ENCODE measurements at regions not wholly inside any gene's neighbourhood (a gene's known extent, or its start where the extent isn't known, plus 50 kb on each side); places are given as distances from the start of the nearest gene placed in this dataset.

DNA sequence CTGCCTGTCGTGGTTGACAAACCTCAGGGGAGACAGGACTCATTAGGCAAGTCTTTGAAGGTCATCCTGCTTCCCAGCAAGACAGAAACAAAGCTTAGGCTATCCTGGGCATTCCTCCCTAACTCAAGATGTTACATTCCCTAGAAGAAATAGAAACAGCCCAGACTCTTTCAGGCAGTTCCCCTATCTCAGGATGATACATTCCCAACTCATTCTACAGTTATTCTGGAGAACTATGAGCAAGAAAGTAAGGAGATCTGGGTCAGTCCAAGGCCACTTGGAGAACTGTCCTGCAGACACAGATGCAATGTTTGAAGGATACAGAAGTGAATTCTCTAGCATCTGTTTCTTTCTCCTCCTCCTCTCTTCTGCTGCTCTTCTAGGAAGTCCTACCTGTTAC is 220.1 kb upstream of the NCKAP5 start:
- Mint-ChIP-seq H3K27ac (no peak overlapping the region), H3K9me3 (peaks cover 3% of the 10 kb centered on the region), H3K36me3 (no peaks in the 10 kb centered on the region), H3K4me3 (no peak overlapping the region), H3K4me1 (no peaks in the 10 kb centered on the region), H3K27me3 (peaks cover 19% of the 10 kb centered on the region)
- peak; percentile 39 for ATAC-seq

DNA sequence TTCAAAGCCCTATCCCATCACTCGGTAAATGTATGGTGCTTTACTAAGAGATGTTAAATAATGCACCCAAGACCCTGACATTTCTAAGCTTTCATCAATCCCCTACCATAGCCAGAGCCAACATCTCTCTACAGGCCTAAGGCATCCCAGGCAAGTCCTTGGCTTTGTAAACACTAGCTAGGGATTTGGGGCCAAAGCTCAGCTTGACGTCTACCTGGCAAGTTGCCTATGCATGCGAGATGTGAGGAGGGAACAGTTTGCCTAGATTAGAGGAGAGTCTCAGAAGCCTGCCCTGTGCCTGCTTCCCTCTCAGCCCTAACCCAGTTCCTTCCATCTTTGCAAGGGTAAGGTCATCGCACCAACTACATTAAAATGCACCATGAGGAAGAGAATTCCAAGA is 221.5 kb upstream of the NCKAP5 start:
- no peaks in the 10 kb centered on the region for H3K36me3 Mint-ChIP-seq
- H3K27ac Mint-ChIP-seq: no peak overlapping the region
- H3K9me3 Mint-ChIP-seq: peaks cover 12% of the 10 kb centered on the region
- no peak for ATAC-seq
- no peak overlapping the region for H3K4me3 Mint-ChIP-seq
- peaks cover 19% of the 10 kb centered on the region for H3K27me3 Mint-ChIP-seq
- no peaks in the 10 kb centered on the region for H3K4me1 Mint-ChIP-seq

- ATAC-seq: no peak
- H3K27me3 Mint-ChIP-seq: peaks cover 19% of the 10 kb centered on the region
- no peaks in the 10 kb centered on the region for H3K4me1 Mint-ChIP-seq
- no peak overlapping the region for H3K27ac Mint-ChIP-seq
- peaks cover 15% of the 10 kb centered on the region for H3K9me3 Mint-ChIP-seq
- no peaks in the 10 kb centered on the region for H3K36me3 Mint-ChIP-seq
- no peak overlapping the region for H3K4me3 Mint-ChIP-seq
These were observed 222.4 kb upstream of the NCKAP5 start for GRCh38 chr2:133790711-133791110.

- Mint-ChIP-seq H3K27ac (no peak overlapping the region), H3K36me3 (no peaks in the 10 kb centered on the region), H3K4me1 (no peaks in the 10 kb centered on the region), H3K4me3 (no peak overlapping the region), H3K9me3 (peaks cover 17% of the 10 kb centered on the region), H3K27me3 (peaks cover 19% of the 10 kb centered on the region)
- ATAC-seq: no peak
These were observed 222.9 kb upstream of the NCKAP5 start for GRCh38 chr2:133791191-133791590.

GRCh38 chr2:133792223-133792622 is 224.0 kb upstream of the NCKAP5 start:
- no peak overlapping the region for H3K27ac Mint-ChIP-seq
- H3K4me1 Mint-ChIP-seq: no peaks in the 10 kb centered on the region
- peaks cover 20% of the 10 kb centered on the region for H3K9me3 Mint-ChIP-seq
- peaks cover 19% of the 10 kb centered on the region for H3K27me3 Mint-ChIP-seq
- no peaks in the 10 kb centered on the region for H3K36me3 Mint-ChIP-seq
- no peak overlapping the region for H3K4me3 Mint-ChIP-seq
- no peak for ATAC-seq

DNA sequence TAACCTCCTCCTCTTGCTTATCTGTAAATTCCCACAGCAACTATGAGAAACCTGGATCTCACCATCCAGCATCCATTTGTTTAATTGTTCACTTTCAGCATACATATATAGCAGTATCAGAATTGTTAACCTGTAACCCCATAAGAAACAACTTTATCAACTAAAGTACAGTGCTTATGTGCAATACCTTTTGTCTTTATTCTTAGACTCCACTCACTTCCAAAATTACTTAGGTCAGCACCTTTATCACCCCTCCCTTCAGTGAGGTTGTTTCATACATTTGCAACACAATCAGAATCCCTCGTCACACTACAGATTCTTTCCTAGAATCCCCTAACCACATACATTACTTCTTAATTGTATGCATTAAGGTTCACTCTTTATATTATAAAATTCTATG is 225.9 kb upstream of the NCKAP5 start:
- peaks cover 20% of the 10 kb centered on the region for H3K9me3 Mint-ChIP-seq
- H3K4me1 Mint-ChIP-seq: no peaks in the 10 kb centered on the region
- H3K4me3 Mint-ChIP-seq: no peak overlapping the region

GRCh38 chr2:133801946-133802345 is 233.7 kb upstream of the NCKAP5 start:
- Mint-ChIP-seq H3K27ac (no peak overlapping the region), H3K36me3 (no peaks in the 10 kb centered on the region), H3K9me3 (no peaks in the 10 kb centered on the region)

More for the DNA sequence above, 225.9 kb upstream of the NCKAP5 start:
- Mint-ChIP-seq H3K27me3 (peaks cover 19% of the 10 kb centered on the region), H3K27ac (no peak overlapping the region), H3K36me3 (no peaks in the 10 kb centered on the region)
- ATAC-seq: no peak

DNA sequence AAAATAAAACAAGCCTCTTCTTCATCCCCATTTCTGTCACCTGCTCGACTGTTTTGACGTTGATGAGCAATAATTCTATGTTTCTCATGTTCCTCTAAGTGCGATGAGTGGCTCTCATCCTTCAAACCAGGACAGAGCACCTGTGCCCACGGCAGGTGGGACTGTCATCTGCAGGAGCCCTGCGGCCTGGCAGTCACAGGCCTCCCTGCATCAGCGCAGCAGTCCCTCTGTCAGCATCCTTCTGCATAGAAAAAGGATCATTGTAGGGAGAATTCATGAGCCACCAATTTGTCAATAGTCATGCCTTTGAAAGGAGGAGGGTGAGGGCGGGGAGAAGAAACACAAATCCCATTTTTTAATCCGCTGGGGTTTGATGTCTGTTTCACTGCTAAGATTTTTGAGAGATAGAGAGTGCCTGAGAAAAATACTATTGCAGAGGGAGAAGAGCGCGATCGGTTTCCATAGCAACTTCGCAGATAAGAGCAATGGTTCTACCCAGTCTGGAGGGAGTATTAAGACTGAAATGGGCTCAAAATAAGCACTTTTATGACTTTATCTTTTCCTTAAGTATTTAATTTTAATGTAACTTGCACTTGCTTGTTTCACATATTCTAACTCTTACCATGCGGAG is 234.3 kb upstream of the NCKAP5 start:
- Mint-ChIP-seq H3K27me3 (peaks cover 19% of the 10 kb centered on the region), H3K4me3 (no peak overlapping the region), H3K36me3 (no peaks in the 10 kb centered on the region), H3K9me3 (no peaks in the 10 kb centered on the region), H3K4me1 (no peaks in the 10 kb centered on the region), H3K27ac (no peak overlapping the region)
- no peak for ATAC-seq

More at GRCh38 chr2:133801946-133802345, 233.7 kb upstream of the NCKAP5 start:
- Mint-ChIP-seq H3K27me3 (peaks cover 19% of the 10 kb centered on the region), H3K4me3 (no peak overlapping the region), H3K4me1 (no peaks in the 10 kb centered on the region)
- no peak for ATAC-seq

DNA sequence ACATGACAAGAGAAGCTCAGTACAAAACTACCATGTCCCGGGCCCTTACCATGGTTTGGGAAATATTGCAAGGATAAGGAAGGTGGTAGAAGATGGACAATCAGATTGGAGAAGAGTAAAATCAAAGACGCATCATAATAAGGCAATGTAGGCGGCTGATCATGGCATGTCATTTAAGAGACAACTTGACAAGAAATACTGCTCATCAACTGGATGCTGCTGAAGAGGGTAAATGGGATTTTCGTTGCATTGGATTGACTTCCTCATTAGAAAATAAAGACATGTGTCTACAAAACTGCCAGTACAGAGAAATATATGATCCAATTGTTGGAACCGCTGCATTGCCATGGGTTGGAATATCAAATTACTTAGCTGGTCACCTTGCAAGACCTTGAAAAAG is 238.3 kb upstream of the NCKAP5 start:
- Mint-ChIP-seq H3K27ac (no peak overlapping the region), H3K9me3 (peaks cover 26% of the 10 kb centered on the region), H3K4me3 (no peak overlapping the region), H3K36me3 (peaks cover 26% of the 10 kb centered on the region), H3K4me1 (peaks cover 27% of the 10 kb centered on the region), H3K27me3 (no peaks in the 10 kb centered on the region)
- no peak for ATAC-seq

DNA sequence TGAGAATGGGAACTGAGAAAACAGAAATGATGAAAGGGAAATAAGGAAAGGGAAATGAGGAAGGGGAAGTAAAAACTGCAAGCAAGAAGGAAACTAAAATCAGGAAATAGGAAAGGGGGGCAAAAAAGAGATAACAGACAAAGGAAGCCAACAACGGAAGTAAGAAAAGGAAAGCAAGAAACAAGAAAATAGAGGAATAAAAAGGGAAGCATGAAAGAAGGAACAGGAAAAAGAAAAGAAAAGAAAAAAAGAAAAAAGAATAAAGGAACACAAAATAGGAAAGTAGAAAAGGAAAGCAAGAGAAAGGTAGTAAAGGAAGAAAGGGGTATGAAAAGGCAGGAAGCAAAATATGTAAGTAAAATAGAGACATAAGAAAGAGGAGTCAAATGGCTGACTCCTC is 241.2 kb upstream of the NCKAP5 start:
- peak overlapping the region; percentile 35 for H3K27ac Mint-ChIP-seq
- ATAC-seq: no peak

DNA sequence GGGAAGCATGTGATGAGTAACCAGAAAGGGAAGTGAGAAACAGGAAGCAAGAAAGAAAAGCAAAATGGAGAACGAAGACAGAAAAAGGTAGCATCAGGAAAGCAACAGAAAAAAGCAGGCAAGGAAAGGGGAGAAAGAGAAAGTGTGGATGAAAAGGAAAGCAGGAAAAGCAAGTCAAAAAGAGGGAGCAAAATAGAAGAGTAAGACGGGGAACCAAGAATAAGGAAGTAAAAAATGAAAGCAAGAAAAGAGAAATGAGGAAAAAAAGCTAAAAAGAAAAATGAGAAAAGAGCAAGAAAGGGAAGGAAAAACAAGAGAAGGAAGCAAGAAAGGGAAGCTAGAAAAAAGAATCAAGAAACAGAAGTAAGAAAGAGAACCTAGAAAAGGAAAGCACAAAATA is 242.3 kb upstream of the NCKAP5 start:
- Mint-ChIP-seq H3K27ac (peak overlapping the region; percentile 77), H3K4me3 (peak overlapping the region; percentile 28), H3K4me1 (peaks cover 34% of the 10 kb centered on the region), H3K27me3 (no peaks in the 10 kb centered on the region), H3K36me3 (peaks cover 29% of the 10 kb centered on the region), H3K9me3 (peaks cover 37% of the 10 kb centered on the region)
- no peak for ATAC-seq

More for the DNA sequence above, 241.2 kb upstream of the NCKAP5 start:
- peak overlapping the region; percentile 2 for H3K4me3 Mint-ChIP-seq
- peaks cover 34% of the 10 kb centered on the region for H3K4me1 Mint-ChIP-seq
- H3K27me3 Mint-ChIP-seq: no peaks in the 10 kb centered on the region
- H3K36me3 Mint-ChIP-seq: peaks cover 29% of the 10 kb centered on the region
- H3K9me3 Mint-ChIP-seq: peaks cover 37% of the 10 kb centered on the region

DNA sequence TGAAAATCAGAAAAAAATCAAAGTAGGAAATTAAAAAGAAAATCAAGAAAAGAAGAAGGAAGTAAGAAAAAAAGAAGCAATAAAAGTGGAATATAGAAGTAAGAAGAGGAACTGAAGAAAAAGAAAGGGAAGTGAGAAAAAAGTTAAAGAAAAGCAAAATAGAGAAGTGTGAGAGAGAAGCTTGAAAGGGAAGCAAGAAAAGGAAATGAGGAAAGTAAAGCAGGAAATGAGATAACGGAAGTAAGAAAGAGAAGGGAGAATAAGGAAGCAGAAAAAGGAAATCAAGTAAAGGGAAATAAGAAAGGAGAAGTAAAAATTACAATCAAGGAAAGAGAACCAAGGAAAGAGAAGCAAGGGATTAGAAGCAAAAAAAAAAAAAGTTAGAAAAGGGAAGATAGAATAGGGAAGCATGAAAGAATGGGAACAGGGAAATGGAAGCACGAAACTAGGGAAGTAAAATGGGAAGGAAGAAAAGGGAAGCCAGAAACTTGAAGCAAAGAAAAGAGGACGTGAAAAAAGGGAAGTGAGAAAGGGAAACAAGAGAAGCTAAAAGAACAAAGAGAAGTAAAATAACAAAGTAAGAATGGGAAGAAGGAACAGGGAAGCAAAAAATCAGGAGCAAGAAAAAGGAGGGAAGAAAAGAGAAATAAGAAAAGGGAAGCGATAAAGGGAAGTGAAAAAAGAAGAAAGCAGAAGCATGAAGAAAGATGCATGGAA is 243.3 kb upstream of the NCKAP5 start:
- peaks cover 37% of the 10 kb centered on the region for H3K9me3 Mint-ChIP-seq
- peaks cover 34% of the 10 kb centered on the region for H3K4me1 Mint-ChIP-seq
- no peak for ATAC-seq
- H3K36me3 Mint-ChIP-seq: peaks cover 29% of the 10 kb centered on the region
- H3K27ac Mint-ChIP-seq: peak overlapping the region; percentile 77
- peak overlapping the region; percentile 18 for H3K4me3 Mint-ChIP-seq
- no peaks in the 10 kb centered on the region for H3K27me3 Mint-ChIP-seq

- peaks cover 29% of the 10 kb centered on the region for H3K36me3 Mint-ChIP-seq
These were observed 244.8 kb upstream of the NCKAP5 start for GRCh38 chr2:133812826-133813617.

GRCh38 chr2:133814890-133815289 is 246.6 kb upstream of the NCKAP5 start:
- no peak for ATAC-seq
- peaks cover 9% of the 10 kb centered on the region for H3K27me3 Mint-ChIP-seq
- no peak overlapping the region for H3K4me3 Mint-ChIP-seq
- peaks cover 22% of the 10 kb centered on the region for H3K4me1 Mint-ChIP-seq
- H3K36me3 Mint-ChIP-seq: peaks cover 17% of the 10 kb centered on the region
- peaks cover 26% of the 10 kb centered on the region for H3K9me3 Mint-ChIP-seq
- no peak overlapping the region for H3K27ac Mint-ChIP-seq

More at GRCh38 chr2:133812826-133813617, 244.8 kb upstream of the NCKAP5 start:
- Mint-ChIP-seq H3K27ac (no peak overlapping the region), H3K4me3 (no peak overlapping the region), H3K4me1 (peaks cover 34% of the 10 kb centered on the region), H3K27me3 (no peaks in the 10 kb centered on the region), H3K9me3 (peaks cover 37% of the 10 kb centered on the region)
- ATAC-seq: no peak

DNA sequence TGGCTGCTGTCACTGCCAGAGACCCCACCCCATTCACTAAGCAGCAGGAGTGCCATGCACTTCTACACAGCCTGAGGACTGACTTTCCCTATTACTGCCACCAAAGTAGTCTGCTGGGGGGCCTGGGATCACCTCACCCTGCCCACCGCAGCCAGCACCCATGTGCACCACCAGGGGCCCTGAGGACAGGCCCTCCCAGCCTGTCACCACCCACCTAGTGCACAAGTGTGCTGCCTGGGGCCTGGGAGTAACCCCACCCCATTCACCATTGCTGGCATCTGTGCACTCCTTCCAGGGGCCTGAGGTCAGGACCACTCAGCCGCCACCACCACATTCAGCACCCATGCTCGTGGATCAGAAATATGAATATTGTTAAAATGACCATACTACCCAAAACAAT is 247.8 kb upstream of the NCKAP5 start:
- Mint-ChIP-seq H3K9me3 (peaks cover 17% of the 10 kb centered on the region), H3K36me3 (peaks cover 8% of the 10 kb centered on the region), H3K27me3 (peaks cover 19% of the 10 kb centered on the region), H3K27ac (no peak overlapping the region), H3K4me3 (no peak overlapping the region), H3K4me1 (peaks cover 12% of the 10 kb centered on the region)
- no peak for ATAC-seq

All from stimulated activated memory B cell treated with anti-CD40 and anti-IgM and Interleukin-4, amounts not matched to agents 10 μg/mL and 1 μg/mL and 100 μg/mL, for 72 hours (primary cell).